Activated CD8-positive, alpha-beta memory T cell treated with anti-CD3 and anti-CD28 coated beads for 24 hours (primary cell): ENCODE measurements at regions not wholly inside any gene's neighbourhood (a gene's known extent, or its start where the extent isn't known, plus 50 kb on each side); places are given as distances from the start of the nearest gene placed in this dataset.

Experiments
- DNase-seq: peaks from one replicate; pipeline ENCODE4 v3.0.0-alpha.2; 2020

- DNase-seq = no peak
These were observed 431.5 kb upstream of the BOD1L1 start for GRCh38 chr4:14059006-14059405.

DNA sequence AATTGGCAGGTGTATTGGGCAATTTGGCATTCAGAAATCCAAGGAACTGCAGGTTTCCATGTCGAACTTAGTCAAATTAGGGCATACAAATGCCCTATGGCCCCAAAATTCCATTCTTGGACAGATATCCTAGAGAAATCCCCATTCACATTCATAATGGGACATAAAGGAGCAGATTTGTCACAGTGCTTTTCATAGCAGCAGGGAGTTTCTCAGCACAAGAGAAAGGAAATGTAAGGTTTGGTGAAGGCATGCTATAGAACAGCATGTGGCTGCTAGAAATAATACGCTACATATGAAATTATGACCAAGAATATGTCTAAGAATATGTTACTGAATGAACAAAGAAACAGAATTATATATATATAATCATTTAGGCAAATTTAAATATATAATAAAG lies 437.5 kb upstream of the BOD1L1 start:
- no peak for DNase-seq

- DNase-seq = no peak
These were observed 437.9 kb upstream of the BOD1L1 start for GRCh38 chr4:14065406-14065805.

GRCh38 chr4:14066979-14067378 lies 439.5 kb upstream of the BOD1L1 start:
- DNase-seq = no peak

GRCh38 chr4:14069886-14070285 lies 442.4 kb upstream of the BOD1L1 start:
- DNase-seq = no peak

DNA sequence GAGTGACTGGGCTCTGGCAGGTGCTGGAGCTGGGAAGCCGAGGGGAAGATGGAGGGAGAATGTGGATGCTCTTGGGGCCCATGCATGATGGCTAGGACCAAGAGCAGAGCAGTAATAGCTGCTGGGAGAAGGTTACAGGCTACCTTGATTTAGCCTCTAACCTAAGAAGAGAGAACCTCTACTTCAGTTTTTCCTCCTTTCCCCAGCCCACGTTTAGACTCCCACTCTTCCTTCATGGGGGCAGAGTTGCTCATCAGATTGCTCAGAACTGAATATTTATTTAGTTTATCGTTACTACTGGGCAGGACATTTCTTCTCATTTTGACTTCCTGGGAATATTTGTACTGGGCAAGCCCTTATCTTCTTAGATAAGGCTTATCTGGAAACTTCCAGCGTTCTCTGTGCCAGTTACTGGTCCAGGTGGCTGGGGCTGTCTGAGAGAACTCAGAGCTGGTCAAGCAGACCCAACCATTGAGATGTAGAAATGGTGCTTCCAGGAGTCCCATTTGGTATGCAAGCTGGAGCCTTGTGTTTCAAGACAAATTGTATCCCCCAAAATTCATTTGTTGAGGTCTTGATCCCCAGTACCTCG lies 442.9 kb upstream of the BOD1L1 start:
- no peak for DNase-seq

DNA sequence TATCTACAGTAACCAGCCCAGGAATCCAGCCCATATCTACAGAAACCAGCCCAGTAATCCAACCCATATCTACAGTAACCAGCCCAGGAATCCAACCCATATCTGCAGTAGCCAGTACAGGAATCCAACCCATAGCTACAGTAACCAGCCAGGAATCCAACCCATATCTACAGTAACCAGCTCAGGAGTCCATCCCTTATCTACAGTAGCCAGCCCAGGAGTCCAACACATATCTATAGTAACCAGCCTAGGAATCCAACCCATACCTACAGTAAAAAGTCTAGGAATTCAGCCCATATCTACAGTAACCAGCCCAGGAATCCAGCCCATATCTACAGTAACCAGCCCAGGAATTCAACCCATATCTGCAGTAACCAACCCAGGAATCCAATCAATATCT lies 445.0 kb upstream of the BOD1L1 start:
- DNase-seq = no peak

- no peak for DNase-seq
These were observed 449.3 kb upstream of the BOD1L1 start for GRCh38 chr4:14076776-14077175.

DNA sequence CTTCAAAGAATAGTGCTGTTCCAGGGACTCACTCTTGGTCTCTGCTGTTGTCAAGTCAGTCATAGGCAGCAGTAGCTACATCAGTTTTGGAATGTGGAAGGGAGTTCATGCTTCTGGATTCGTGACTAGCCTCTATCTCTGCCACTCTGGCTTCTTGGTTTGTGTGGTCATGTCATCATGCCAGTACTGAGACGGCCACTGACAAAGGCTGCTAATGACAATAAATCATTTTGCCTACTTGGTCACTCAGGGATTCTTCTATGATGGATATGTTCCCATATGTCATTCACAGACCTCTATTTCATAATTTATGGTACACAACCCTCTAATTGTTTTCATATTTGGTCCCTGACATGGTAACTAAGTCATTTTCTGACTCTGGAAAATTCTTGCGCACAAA lies 450.8 kb upstream of the BOD1L1 start:
- no peak for DNase-seq

DNA sequence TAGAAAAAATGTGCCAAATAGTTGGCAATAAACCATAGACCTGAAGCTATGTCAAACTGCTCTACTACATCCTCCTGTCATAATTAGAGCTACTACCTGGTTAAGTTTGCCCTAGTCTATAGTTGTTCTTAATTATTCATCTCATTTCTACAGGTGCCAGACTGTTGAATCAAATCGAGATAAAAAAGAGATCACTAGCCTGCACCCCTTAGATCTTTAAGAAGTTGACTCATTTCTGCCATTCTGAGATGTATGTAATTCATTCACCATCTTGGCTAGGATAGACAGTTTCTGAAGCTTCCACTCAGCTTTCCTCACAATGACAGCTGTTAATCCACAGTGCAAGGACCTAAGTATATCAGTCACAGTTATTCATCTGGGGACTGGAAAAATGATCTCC lies 452.1 kb upstream of the BOD1L1 start:
- no peak for DNase-seq

DNA sequence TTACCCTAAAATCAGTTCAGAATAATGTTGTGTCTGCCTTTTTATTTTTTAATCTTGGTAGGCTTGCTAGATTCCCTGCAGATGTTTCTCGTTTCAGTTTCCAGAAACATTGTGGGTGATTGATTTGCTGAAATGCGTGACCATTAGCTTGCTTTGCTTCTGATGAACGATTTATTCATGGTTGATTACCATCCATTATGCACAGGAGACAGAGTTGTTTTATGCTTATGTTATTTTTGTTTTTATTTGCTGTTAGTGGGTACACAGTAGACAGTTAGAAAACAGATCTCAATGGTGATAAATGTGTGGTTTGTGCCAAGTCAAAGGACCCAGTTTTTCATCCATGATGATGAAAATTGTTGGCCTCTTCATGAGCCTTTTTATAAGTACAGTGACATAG lies 455.6 kb upstream of the BOD1L1 start:
- DNase-seq = no peak

- no peak for DNase-seq
These were observed 457.1 kb upstream of the BOD1L1 start for GRCh38 chr4:14084598-14084997.

GRCh38 chr4:14087459-14087858 lies 459.9 kb upstream of the BOD1L1 start:
- DNase-seq = no peak

GRCh38 chr4:14087921-14088320 lies 460.4 kb upstream of the BOD1L1 start:
- DNase-seq = no peak

GRCh38 chr4:14091531-14091930 lies 464.0 kb upstream of the BOD1L1 start:
- no peak for DNase-seq

GRCh38 chr4:14091966-14092365 lies 464.4 kb upstream of the BOD1L1 start:
- DNase-seq = no peak

- no peak for DNase-seq
These were observed 465.2 kb upstream of the BOD1L1 start for GRCh38 chr4:14092741-14093140.

DNA sequence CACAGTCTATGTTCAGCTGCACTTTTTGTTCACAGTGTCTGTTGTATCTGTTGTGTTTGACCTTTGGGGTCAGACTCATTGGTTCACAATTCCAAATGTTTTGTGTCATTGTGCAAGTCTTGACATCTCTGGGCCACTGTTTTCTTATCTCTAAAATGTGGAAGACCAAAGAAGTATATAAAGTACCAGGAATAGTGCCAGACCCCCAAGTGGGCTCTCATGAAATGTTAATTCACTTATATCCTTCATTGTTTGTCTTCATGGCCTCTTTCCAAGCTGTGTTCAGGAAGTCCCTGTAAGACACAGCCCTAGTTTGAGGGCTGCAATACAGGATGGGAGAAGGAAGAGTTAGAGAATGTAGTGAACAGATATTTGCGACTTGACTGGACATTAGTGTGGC lies 468.3 kb upstream of the BOD1L1 start:
- no peak for DNase-seq

- DNase-seq = no peak
These were observed 469.0 kb upstream of the BOD1L1 start for GRCh38 chr4:14096396-14096965.

GRCh38 chr4:14100349-14100748 lies 472.8 kb upstream of the BOD1L1 start:
- no peak for DNase-seq

DNA sequence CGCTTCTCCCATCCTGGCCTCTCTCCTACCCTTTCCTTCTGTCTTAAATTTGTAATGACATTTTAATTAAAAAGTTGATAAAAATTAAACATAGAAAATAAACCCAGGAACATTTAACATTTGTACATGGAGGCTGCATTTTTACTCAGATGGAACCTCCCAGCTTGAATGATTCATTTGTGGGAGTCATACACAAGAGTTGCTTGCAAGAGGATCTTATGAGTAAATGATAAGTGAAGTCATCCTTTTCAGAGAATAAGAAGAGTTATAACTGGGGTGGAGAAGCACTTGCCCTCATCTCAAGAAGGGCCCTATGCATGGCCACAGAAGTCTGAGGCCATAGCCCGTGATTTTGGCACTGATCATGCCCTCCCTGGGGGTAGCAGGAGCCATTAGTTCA lies 482.9 kb upstream of the BOD1L1 start:
- DNase-seq = no peak

DNA sequence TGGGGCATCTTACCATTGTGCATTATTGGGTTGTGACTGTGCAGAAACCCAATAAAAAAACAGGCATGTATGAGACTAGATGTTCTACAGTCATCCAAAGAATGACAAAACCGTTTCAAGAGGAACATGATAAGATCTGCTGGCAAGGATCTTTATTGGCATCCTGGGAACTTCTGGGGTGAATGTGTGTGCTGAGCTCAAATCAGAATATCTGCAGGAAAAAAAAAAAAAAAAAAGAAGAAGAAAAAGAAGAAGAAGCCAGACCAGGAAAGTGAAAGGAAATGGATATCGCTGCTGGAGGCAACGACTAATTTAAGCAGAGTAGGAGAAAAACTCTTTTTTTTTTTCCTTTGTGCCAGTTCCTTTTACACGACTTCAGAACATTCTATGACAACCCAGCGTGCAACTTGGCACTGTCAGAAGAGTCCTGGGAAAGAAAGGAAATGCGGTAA lies 484.2 kb upstream of the BOD1L1 start:
- no peak for DNase-seq

DNA sequence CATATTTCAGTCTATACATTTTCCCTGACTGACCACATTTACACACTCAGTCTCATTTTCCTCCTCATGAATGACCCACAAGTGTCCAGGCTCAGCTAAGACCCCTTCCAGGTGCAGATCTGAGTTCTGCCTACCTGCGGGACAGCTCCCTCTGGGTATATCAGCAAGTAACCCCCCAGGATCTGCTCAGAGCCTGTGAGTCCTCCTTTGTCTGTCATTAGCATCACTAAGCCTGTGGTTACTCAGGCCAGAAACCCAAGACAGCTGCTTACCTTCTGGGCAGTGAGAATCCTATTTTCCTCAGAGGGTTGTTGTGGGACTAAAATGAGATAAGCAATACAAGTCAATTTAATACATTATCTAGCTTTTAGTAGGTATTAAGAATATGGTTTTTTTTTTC lies 487.6 kb upstream of the BOD1L1 start:
- DNase-seq = no peak

- no peak for DNase-seq
These were observed 490.2 kb upstream of the BOD1L1 start for GRCh38 chr4:14117575-14118238.

- DNase-seq = no peak
These were observed 497.3 kb upstream of the BOD1L1 start for GRCh38 chr4:14124816-14125215.
